Stimulated activated CD4-positive, alpha-beta T cell treated with anti-CD3 and anti-CD28 coated beads, Interleukin-1b, Interleukin-23, amount 100 ng/mL, for 4 hours (primary cell): ENCODE measurements at regions not wholly inside any gene's neighbourhood (a gene's known extent, or its start where the extent isn't known, plus 50 kb on each side); places are given as distances from the start of the nearest gene placed in this dataset.
"Not testable (repeated sequence)": the region's sequence is repeated elsewhere in the genome, so short reads cannot be mapped to it uniquely, and the experiment has no call there.

Experiments used
- DNase-seq, 2 donors: peaks; one replicate each; pipeline ENCODE4 v3.0.0-alpha.2; 2020; ENCODE audit warnings: low read depth in 2 of 2

DNA sequence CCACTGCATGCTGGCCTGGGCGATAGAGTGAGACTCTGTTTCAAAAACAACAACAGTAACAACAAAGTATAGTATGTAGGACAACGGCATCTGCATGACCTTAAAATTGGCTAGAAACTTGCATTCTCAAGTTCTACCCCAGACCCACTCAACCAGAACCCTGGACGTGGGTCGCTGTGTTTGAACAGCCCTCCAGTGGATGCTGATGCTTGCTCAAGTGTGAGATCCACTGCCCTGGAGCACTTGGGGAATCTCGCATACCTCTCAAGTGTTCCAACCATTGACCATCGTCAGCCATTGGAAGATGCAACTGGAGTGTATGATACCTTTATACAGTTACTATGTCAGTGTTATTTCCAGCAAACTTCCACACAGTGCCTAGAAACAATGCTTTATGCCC lies 435.9 kb downstream of the DCDC2C start:
- DNase-seq, result no peak

GRCh38 chr2:4139731-4140130 lies 436.4 kb downstream of the DCDC2C start:
- DNase-seq, result no peak

GRCh38 chr2:4140281-4140970 lies 437.1 kb downstream of the DCDC2C start:
- DNase-seq, result no peak

GRCh38 chr2:4144731-4145130 lies 441.4 kb downstream of the DCDC2C start:
- DNase-seq, result no peak

DNA sequence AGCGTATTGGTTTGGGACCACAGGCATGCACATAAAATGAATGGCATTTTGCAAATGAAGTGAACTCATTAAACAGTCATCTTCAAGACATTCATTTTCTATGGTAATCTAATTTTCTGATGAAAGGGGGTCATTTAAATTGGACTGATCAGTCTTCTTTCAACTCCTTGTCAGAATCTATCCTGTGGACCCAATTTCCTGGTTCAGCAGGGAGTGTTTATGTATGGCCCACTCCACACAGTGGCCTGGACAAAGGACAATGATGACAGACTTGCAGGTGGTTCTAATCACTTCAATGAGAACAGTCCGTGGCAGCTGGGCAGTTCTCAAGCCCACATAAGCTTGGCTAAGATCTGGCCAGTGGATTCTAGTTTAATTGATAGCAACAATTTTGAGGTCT lies 448.1 kb downstream of the DCDC2C start:
- DNase-seq, result no peak

DNA sequence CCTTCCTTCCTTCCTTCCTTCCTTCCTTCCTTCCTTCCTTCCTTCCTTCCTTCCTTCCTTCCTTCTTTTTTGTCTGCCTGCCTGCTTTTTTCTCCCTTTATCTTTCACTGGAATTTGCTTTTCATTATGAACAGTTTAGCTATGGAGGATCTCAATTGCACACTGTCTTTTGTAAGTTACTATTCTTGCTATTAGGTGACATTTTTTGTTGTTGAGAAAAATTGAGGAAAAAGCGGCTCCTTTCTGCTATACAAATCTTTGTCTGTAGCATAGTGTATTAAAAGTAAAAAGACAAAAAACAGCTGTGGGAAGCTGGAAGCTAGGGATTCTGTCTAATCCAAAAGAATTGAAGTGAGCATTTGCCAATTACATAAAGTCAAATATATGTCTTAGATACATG lies 448.7 kb downstream of the DCDC2C start:
- DNase-seq, result no peak

- no peak for DNase-seq
Measured at GRCh38 chr2:4168834-4169233, 465.5 kb downstream of the DCDC2C start.

GRCh38 chr2:4174796-4175195 lies 471.4 kb downstream of the DCDC2C start:
- DNase-seq, result no peak

- no peak for DNase-seq
Measured at GRCh38 chr2:4175343-4175742, 472.0 kb downstream of the DCDC2C start.

DNA sequence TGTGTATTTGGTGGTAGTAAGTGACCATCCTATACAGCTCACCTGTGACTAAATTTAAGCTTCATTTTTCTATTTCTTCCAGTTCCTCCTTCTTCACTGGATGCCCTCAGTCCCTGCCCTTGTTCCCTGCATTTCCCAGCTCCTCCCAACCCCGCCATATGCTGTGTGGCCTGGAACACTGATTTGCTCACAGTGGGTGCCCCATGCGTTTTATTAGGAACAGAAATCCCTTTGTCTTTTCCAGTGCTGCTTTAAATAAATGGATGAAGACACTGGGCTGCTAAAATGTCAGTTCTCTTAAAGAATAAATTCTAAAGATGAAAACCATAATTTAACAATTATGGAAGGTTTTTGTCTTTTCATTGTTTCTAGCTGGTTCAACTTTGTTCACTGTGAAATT lies 477.3 kb downstream of the DCDC2C start:
- no peak for DNase-seq

DNA sequence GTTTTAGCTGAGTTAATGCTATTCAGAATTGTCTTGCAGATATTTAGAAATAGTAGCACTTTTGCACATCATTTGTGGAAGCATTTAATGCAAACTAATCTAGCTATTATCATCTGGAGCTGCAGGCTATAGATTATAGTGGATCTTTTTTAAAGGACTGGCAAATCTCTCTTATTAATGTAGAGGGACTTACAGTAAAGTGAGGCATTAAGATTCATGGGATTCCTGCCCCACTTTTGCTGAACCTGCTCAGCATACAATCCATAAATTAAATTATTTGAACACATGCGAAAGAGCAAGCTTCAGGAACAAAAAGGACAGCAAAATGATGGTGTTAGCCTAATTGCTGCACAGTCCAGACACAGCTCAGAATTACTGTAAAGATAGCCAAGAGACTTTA lies 477.7 kb downstream of the DCDC2C start:
- no peak for DNase-seq

GRCh38 chr2:4188561-4188960 lies 485.2 kb downstream of the DCDC2C start:
- DNase-seq, result no peak

- DNase-seq, result no peak
Measured at GRCh38 chr2:4190548-4190947, 487.2 kb downstream of the DCDC2C start.

DNA sequence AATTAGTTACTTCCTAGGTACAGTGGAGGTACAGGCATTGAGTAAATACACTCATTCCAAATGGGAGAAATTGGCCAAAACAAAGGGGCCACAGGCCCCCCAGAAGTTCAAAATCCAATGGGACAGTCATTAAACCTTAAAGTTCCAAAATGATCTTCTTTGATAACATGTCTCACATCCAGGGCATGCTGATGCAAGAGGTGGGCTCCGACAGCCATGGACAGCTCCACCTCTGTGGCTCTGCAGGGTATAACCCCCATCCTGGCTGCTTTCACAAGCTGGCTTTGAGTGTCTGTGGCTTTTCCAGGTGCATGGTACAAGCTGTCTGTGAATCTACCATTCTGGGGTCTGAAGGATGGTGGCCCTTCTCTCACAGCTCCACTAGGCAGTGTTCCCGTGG lies 488.7 kb downstream of the DCDC2C start:
- no peak for DNase-seq

GRCh38 chr2:4214444-4215205 lies 511.2 kb downstream of the DCDC2C start:
- no peak for DNase-seq

DNA sequence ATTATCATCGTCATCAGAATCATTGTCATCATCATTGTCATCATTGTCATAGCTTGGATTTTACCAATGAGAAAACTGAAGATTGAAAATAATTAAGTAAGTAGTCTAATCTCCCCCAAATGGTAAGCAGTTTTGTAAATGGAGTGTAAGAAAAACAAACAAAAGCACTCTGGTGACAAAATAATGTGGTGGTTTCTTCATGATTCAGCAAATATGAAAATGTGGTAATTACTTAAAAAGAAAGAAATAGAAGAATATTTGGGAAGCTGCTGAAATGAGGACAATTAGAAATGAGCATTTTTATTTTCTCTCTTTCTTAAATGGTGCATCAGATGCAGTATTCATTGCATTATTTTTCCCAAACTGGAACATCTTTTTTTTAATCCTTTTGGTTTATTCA lies 514.4 kb downstream of the DCDC2C start:
- no peak for DNase-seq

DNA sequence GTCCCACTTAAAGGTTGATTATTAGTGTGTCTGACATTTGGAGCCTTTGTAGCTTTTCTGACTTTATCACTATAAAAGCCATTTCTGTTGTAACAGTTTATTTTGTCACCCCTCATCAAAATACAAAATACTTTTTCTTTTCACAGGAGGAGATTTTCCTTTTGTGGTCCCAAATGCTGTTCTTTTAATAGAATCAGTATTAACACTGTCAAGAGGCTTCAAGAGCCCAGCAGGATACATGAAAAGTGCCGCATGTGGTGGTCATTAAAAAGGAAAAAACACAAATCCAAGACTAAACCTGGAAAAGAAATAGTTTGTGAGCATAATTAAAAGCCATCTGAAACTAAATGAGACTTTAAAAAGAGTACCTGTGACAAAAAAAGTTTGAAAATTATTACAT lies 515.7 kb downstream of the DCDC2C start:
- DNase-seq, result no peak

- DNase-seq, result no peak
Measured at GRCh38 chr2:4219571-4219970, 516.2 kb downstream of the DCDC2C start.

- no peak for DNase-seq
Measured at GRCh38 chr2:4221434-4221833, 518.1 kb downstream of the DCDC2C start.

- DNase-seq, result no peak
Measured at GRCh38 chr2:4221845-4222244, 518.5 kb downstream of the DCDC2C start.

DNA sequence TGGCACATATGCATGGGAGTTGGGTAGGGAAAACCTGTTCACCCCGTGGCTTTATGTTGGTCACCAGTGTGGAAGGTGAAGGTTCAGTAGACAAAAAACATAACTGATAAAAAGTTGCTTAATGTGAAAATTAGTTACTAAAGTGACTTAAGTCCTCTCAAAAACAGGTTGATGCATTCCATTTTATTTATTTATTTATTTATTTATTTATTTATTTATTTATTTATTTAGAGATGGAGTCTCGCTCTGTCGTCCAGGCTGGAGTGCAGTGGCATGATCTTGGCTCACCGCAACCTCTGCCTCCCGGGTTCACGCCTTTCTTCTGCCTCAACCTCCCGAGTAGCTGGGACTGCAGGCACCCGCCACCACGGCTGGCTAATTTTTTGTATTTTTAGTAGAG lies 541.0 kb downstream of the DCDC2C start:
- not testable (repeated sequence) for DNase-seq

DNA sequence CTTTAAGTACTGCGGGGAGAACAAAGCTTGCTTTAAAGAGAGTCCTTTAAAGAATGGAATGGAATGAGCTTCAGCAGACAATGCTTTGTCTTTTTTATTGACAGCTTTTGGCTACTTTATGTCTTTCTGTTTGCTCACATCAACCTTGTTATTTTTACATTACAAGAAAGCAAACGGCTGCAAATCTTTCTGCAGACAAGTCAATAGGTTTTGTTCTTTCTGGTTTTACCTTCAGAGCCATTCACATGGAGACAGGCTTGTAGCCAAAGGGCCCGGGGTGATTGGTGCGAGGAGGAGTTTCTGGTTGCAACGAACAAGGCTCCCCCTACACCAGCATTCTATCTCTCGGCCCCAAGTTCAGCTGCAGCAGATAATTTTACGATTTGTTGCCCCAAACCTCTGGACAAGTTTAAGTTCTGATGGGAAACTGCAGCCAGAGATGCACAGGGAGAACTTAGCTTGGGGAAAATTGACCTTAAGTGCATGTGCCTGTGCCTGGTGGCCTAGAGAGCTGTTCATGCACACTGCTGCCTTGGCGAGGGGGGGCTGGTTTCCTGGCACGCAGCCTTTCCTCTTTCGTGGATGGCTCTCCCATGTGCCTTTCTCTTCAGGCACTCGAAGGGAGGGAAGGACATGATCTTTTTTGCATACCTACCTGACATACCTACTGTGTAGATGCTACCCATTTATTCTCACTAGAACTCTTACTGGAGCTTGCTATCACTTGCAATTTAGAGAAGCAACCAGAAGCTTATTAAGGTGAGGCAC lies 543.2 kb downstream of the DCDC2C start:
- DNase-seq, result no peak

DNA sequence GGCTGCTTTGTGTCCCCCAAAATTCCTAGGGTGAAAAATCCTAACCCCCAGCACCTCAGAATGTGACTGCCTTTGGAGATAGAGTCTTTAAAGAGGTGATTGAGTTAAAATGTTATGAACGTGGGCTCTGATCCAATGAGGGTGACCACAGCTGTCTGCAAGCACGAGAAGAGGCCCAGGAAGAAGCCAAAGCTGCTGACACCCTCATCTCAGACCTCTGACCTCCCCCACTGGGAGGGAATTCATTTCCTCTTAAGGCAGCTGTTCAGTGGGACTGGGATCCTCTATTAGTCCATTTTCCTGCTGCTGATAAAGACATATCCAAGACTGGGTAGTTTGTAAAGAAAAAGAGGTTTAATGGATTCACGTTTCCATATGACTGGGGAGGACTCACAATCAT lies 544.4 kb downstream of the DCDC2C start:
- DNase-seq, result no peak
